ENCODE measurements at regions not wholly inside any gene's neighbourhood (a gene's known extent, or its start where the extent isn't known, plus 50 kb on each side); places are given as distances from the start of the nearest gene placed in this dataset.

- TF ChIP-seq ETV6 (conservative IDR thresholded peaks at IDR 0.05 in 1 of 2, IDR thresholded peaks at IDR 0.05 in 1 of 2; ENCODE audit: borderline replicate concordance in 1 of 2, low read depth in 1 of 2) (no peak), EP300 (IDR thresholded peaks at IDR 0.05; ENCODE audit: borderline replicate concordance in 1 of 2, control insufficient read depth in 1 of 2, low read depth in 2 of 2, low read length in 2 of 2) (no peak), SKIL (IDR thresholded peaks at IDR 0.05; ENCODE audit: low read depth, poor library complexity, severe bottlenecking) (no peak)
Measured at GRCh38 chr4:137597752-137598430, 65.6 kb upstream of the PCDH18 start.

All from GM12878 (cell line).